SH-SY5Y (cell line): ENCODE measurements at regions not wholly inside any gene's neighbourhood (a gene's known extent, or its start where the extent isn't known, plus 50 kb on each side); places are given as distances from the start of the nearest gene placed in this dataset.

Experiments used
- GATA2 ChIP-seq: IDR thresholded peaks from 2 replicates; pipeline ENCODE4 v1.6.1; 2011; ENCODE audit warnings: mild to moderate bottlenecking, low read depth, low read length
- GATA3 ChIP-seq: IDR thresholded peaks from 2 replicates; pipeline ENCODE4 v1.6.1; 2011; ENCODE audit warnings: low read depth, mild to moderate bottlenecking, low read length, moderate library complexity

- TF ChIP-seq GATA2 (no peak), GATA3 (no peak)
Measured at GRCh38 chr4:116515959-116516358, 569.4 kb downstream of the TRAM1L1 start.

- no peak for TF ChIP-seq GATA2
- no peak for TF ChIP-seq GATA3
Measured at GRCh38 chr4:116512552-116512951, 572.8 kb downstream of the TRAM1L1 start.

GRCh38 chr4:116501954-116502353 is 583.4 kb downstream of the TRAM1L1 start:
- TF ChIP-seq GATA3 (no peak), GATA2 (no peak)

- no peak for TF ChIP-seq GATA3
- no peak for TF ChIP-seq GATA2
Measured at GRCh38 chr4:116500225-116500624, 585.2 kb downstream of the TRAM1L1 start.

- TF ChIP-seq GATA3 (no peak), GATA2 (peak; percentile 52; the same call in 1 of the 2 replicates)
Measured at GRCh38 chr4:116489739-116490138, 595.6 kb downstream of the TRAM1L1 start.

GRCh38 chr4:116486401-116486800 is 599.0 kb downstream of the TRAM1L1 start:
- TF ChIP-seq GATA3 (no peak), GATA2 (no peak)

- no peak for TF ChIP-seq GATA3
- no peak for TF ChIP-seq GATA2
Measured at GRCh38 chr4:116480546-116480945, 604.8 kb downstream of the TRAM1L1 start.

- no peak for TF ChIP-seq GATA3
- no peak for TF ChIP-seq GATA2
Measured at GRCh38 chr4:116478343-116478742, 607.0 kb downstream of the TRAM1L1 start.

GRCh38 chr4:116469582-116469981 is 615.8 kb downstream of the TRAM1L1 start:
- TF ChIP-seq GATA2 (no peak), GATA3 (no peak)

- no peak for TF ChIP-seq GATA2
- TF ChIP-seq GATA3, result no peak
Measured at GRCh38 chr4:116453127-116453526, 632.2 kb downstream of the TRAM1L1 start.

- TF ChIP-seq GATA3 (no peak), GATA2 (no peak)
Measured at GRCh38 chr4:116449764-116450163, 635.6 kb downstream of the TRAM1L1 start.

GRCh38 chr4:116444117-116444516 is 641.3 kb downstream of the TRAM1L1 start:
- no peak for TF ChIP-seq GATA3
- no peak for TF ChIP-seq GATA2

GRCh38 chr4:116438981-116439729 is 646.2 kb downstream of the TRAM1L1 start:
- TF ChIP-seq GATA3 (no peak), GATA2 (no peak)

GRCh38 chr4:116438417-116438816 is 647.0 kb downstream of the TRAM1L1 start:
- TF ChIP-seq GATA2 (no peak), GATA3 (no peak)

- TF ChIP-seq GATA2, result no peak
Measured at GRCh38 chr4:116427666-116428065, 657.7 kb downstream of the TRAM1L1 start.

- no peak for TF ChIP-seq GATA3
- no peak for TF ChIP-seq GATA2
Measured at GRCh38 chr4:116413222-116413621, 672.2 kb downstream of the TRAM1L1 start.

GRCh38 chr4:116401293-116401692 is 684.1 kb downstream of the TRAM1L1 start:
- TF ChIP-seq GATA2, result no peak
- TF ChIP-seq GATA3, result no peak
